Duodenal mucosa (tissue), 2 donors: ENCODE measurements at regions not wholly inside any gene's neighbourhood (a gene's known extent, or its start where the extent isn't known, plus 50 kb on each side); places are given as distances from the start of the nearest gene placed in this dataset.

Experiments used
- H3K27ac ChIP-seq: one replicate; pipeline ENCODE4 v1.7.0; 2013; ENCODE audit warnings: low read depth, low read length
- H3K27me3 ChIP-seq, 2 donors: one replicate each; pipeline ENCODE4 v1.7.0; 2013; ENCODE audit warnings: low read length in 2 of 2, control low read depth in 1 of 2; ENCODE audit not compliant: insufficient read depth in 2 of 2, control insufficient read depth in 1 of 2
- H3K36me3 ChIP-seq, 2 donors: one replicate each; pipeline ENCODE4 v1.7.0; 2013; ENCODE audit warnings: low read length in 2 of 2, control low read depth in 1 of 2; ENCODE audit not compliant: insufficient read depth in 2 of 2, control insufficient read depth in 1 of 2
- H3K4me1 ChIP-seq, 2 donors: one replicate each; pipeline ENCODE4 v1.7.0; 2013; ENCODE audit warnings: low read length in 2 of 2, control low read depth in 1 of 2; ENCODE audit not compliant: insufficient read depth in 2 of 2, control insufficient read depth in 1 of 2
- H3K4me3 ChIP-seq, 2 donors: one replicate each; pipeline ENCODE4 v1.7.0; 2013; ENCODE audit warnings: low read length in 2 of 2, low read depth in 1 of 2
- H3K9ac ChIP-seq, 2 donors: one replicate each; pipeline ENCODE4 v1.7.0; 2013; ENCODE audit warnings: low read length in 2 of 2, low read depth in 1 of 2
- H3K9me3 ChIP-seq, 2 donors: one replicate each; pipeline ENCODE4 v1.7.0; 2013; ENCODE audit warnings: low read length in 2 of 2, control low read depth in 1 of 2; ENCODE audit not compliant: control insufficient read depth in 1 of 2

- Histone ChIP-seq H3K4me3 (no peak overlapping the region), H3K9ac (no peak overlapping the region), H3K36me3 (no peaks in the 10 kb centered on the region), H3K27ac (no peak overlapping the region), H3K9me3 (no peaks in the 10 kb centered on the region), H3K27me3 (peaks cover 0 to 4% of the 10 kb centered on the region in 2 donors), H3K4me1 (no peaks in the 10 kb centered on the region)
Observed at GRCh38 chr1:208562151-208562960, 318.2 kb upstream of the PLXNA2 start.

GRCh38 chr1:208564466-208564865, 320.3 kb upstream of the PLXNA2 start:
- Histone ChIP-seq H3K27ac (no peak overlapping the region), H3K9ac (no peak overlapping the region), H3K36me3 (no peaks in the 10 kb centered on the region), H3K4me3 (no peak overlapping the region), H3K4me1 (no peaks in the 10 kb centered on the region), H3K9me3 (no peaks in the 10 kb centered on the region), H3K27me3 (peaks cover 0 to 4% of the 10 kb centered on the region in 2 donors)

GRCh38 chr1:208565756-208566440, 321.7 kb upstream of the PLXNA2 start:
- Histone ChIP-seq H3K27ac (no peak overlapping the region), H3K9me3 (no peaks in the 10 kb centered on the region), H3K4me1 (no peaks in the 10 kb centered on the region), H3K27me3 (peaks cover 0 to 4% of the 10 kb centered on the region in 2 donors), H3K9ac (no peak overlapping the region), H3K36me3 (no peaks in the 10 kb centered on the region), H3K4me3 (no peak overlapping the region)

- Histone ChIP-seq H3K36me3 (no peaks in the 10 kb centered on the region), H3K27me3 (peaks cover 0 to 4% of the 10 kb centered on the region in 2 donors), H3K9me3 (no peaks in the 10 kb centered on the region), H3K9ac (no peak overlapping the region), H3K27ac (no peak overlapping the region), H3K4me1 (no peaks in the 10 kb centered on the region), H3K4me3 (no peak overlapping the region)
Observed at GRCh38 chr1:208569181-208569580, 325.0 kb upstream of the PLXNA2 start.

- Histone ChIP-seq H3K9me3 (no peaks in the 10 kb centered on the region), H3K4me1 (no peaks in the 10 kb centered on the region), H3K27ac (no peak overlapping the region), H3K4me3 (no peak overlapping the region), H3K9ac (no peak overlapping the region), H3K27me3 (no peaks in the 10 kb centered on the region), H3K36me3 (no peaks in the 10 kb centered on the region)
Observed at GRCh38 chr1:208570362-208570761, 326.2 kb upstream of the PLXNA2 start.

GRCh38 chr1:208576425-208576824, 332.2 kb upstream of the PLXNA2 start:
- Histone ChIP-seq H3K9me3 (no peaks in the 10 kb centered on the region), H3K36me3 (no peaks in the 10 kb centered on the region), H3K27me3 (no peaks in the 10 kb centered on the region), H3K4me1 (no peaks in the 10 kb centered on the region), H3K27ac (no peak overlapping the region), H3K4me3 (no peak overlapping the region), H3K9ac (no peak overlapping the region)

- H3K9ac ChIP-seq, result no peak overlapping the region
- H3K4me3 ChIP-seq, result no peak overlapping the region
- H3K27ac ChIP-seq, result no peak overlapping the region
- no peaks in the 10 kb centered on the region for H3K9me3 ChIP-seq
- no peaks in the 10 kb centered on the region for H3K4me1 ChIP-seq
- H3K27me3 ChIP-seq, result no peaks in the 10 kb centered on the region
- H3K36me3 ChIP-seq, result no peaks in the 10 kb centered on the region
Observed at GRCh38 chr1:208577381-208577905, 333.3 kb upstream of the PLXNA2 start.

GRCh38 chr1:208581209-208581608, 337.0 kb upstream of the PLXNA2 start:
- no peaks in the 10 kb centered on the region for H3K4me1 ChIP-seq
- H3K36me3 ChIP-seq, result no peaks in the 10 kb centered on the region
- H3K27me3 ChIP-seq, result peaks cover 0 to 2% of the 10 kb centered on the region in 2 donors
- H3K27ac ChIP-seq, result no peak overlapping the region
- H3K9ac ChIP-seq, result no peak overlapping the region
- H3K4me3 ChIP-seq, result no peak overlapping the region
- no peaks in the 10 kb centered on the region for H3K9me3 ChIP-seq

- H3K36me3 ChIP-seq, result no peaks in the 10 kb centered on the region
- no peaks in the 10 kb centered on the region for H3K9me3 ChIP-seq
- no peak overlapping the region for H3K27ac ChIP-seq
- H3K4me3 ChIP-seq, result no peak overlapping the region
- no peak overlapping the region for H3K9ac ChIP-seq
- H3K27me3 ChIP-seq, result peaks cover 0 to 2% of the 10 kb centered on the region in 2 donors
- H3K4me1 ChIP-seq, result no peaks in the 10 kb centered on the region
Observed at GRCh38 chr1:208581667-208582066, 337.5 kb upstream of the PLXNA2 start.

GRCh38 chr1:208584167-208584755, 340.1 kb upstream of the PLXNA2 start:
- H3K27me3 ChIP-seq, result peaks cover 0 to 2% of the 10 kb centered on the region in 2 donors
- no peaks in the 10 kb centered on the region for H3K9me3 ChIP-seq
- no peaks in the 10 kb centered on the region for H3K4me1 ChIP-seq

More at GRCh38 chr1:208584167-208584755, 340.1 kb upstream of the PLXNA2 start:
- H3K27ac ChIP-seq, result no peak overlapping the region
- H3K9ac ChIP-seq, result no peak overlapping the region
- H3K36me3 ChIP-seq, result no peaks in the 10 kb centered on the region
- no peak overlapping the region for H3K4me3 ChIP-seq
